SK-N-MC (cell line): ENCODE measurements at regions not wholly inside any gene's neighbourhood (a gene's known extent, or its start where the extent isn't known, plus 50 kb on each side); places are given as distances from the start of the nearest gene placed in this dataset.
"Not testable (repeated sequence)": the region's sequence is repeated elsewhere in the genome, so short reads cannot be mapped to it uniquely, and the experiment has no call there.

Source experiments
- EZH2 ChIP-seq: fragments of 200-600 bp; sonication (generic); IDR thresholded peaks from one replicate; pipeline ENCODE4 v1.6.1; 2017; ENCODE audit warnings: antibody characterized with exemption
- POLR2AphosphoS5 ChIP-seq: IDR thresholded peaks from 2 replicates; pipeline ENCODE4 v1.6.1; 2012; ENCODE audit warnings: mild to moderate bottlenecking, low read depth, low read length, borderline replicate concordance

DNA sequence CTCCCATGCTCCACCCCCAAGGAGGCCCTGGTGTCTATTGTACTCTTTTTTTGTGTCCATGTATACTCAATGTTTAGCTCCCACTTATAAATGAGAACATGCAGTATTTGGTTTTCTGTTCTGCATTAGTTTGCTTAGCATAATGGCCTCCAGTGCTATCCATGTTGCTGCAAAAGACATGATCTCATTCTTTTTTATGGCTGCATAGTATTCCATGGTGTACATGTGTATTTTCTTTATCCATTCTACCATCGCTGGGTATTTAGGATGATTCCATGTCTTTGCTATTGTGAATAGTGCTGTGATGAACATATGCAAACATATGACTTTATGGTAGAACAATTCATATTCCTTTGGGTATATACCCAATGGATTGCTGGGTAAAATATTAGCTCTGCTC lies 138.1 kb upstream of the STK26 start:
- TF ChIP-seq POLR2AphosphoS5, EZH2: not testable (repeated sequence)
